ENCODE measurements at regions not wholly inside any gene's neighbourhood (a gene's known extent, or its start where the extent isn't known, plus 50 kb on each side); places are given as distances from the start of the nearest gene placed in this dataset.

GRCh38 chr18:47461977-47462376, 210.5 kb upstream of the SKOR2 start:
- Histone ChIP-seq H3K27ac (ENCODE audit: low read depth, low read length) (no peak overlapping the region), H3K9me3 (ENCODE audit: insufficient read depth, low read length) (no peaks in the 10 kb centered on the region), H3K4me2 (ENCODE audit: low read depth, low read length, poor library complexity, severe bottlenecking) (no peak overlapping the region), H4K20me1 (ENCODE audit: low read depth, low read length) (no peaks in the 10 kb centered on the region), H3F3A (ENCODE audit: insufficient read depth) (no peaks in the 10 kb centered on the region), H3K9ac (ENCODE audit: low read length) (no peak overlapping the region), H3K27me3 (ENCODE audit: low read length) (no peaks in the 10 kb centered on the region), H2AFZ (ENCODE audit: low read depth, low read length, severe bottlenecking) (no peak overlapping the region), H3K4me3 (ENCODE audit: insufficient read depth, low read length, poor library complexity, severe bottlenecking) (no peak overlapping the region), H3K79me2 (ENCODE audit: insufficient read depth, low read length) (no peaks in the 10 kb centered on the region), H3K36me3 (ENCODE audit: low read length) (no peaks in the 10 kb centered on the region), H3K9me2 (replicated peaks; ENCODE audit: insufficient read depth, low read length) (no peaks in the 10 kb centered on the region)
- TF ChIP-seq CTCF (IDR thresholded peaks at IDR 0.05; ENCODE audit: insufficient read depth, low read length, poor library complexity, severe bottlenecking): no peak
- no peak for TF ChIP-seq EZH2phosphoT487 (conservative IDR thresholded peaks at IDR 0.05; ENCODE audit: low read length)

- no peak overlapping the region for H3K9ac ChIP-seq (ENCODE audit: low read length)
- no peaks in the 10 kb centered on the region for H3K36me3 ChIP-seq (ENCODE audit: low read length)
- H3K4me2 ChIP-seq (ENCODE audit: low read depth, low read length, poor library complexity, severe bottlenecking): no peak overlapping the region
- H3F3A ChIP-seq (ENCODE audit: insufficient read depth): no peaks in the 10 kb centered on the region
- H3K9me3 ChIP-seq (ENCODE audit: insufficient read depth, low read length): no peaks in the 10 kb centered on the region
- no peaks in the 10 kb centered on the region for H3K9me2 ChIP-seq (replicated peaks; ENCODE audit: insufficient read depth, low read length)
- H2AFZ ChIP-seq (ENCODE audit: low read depth, low read length, severe bottlenecking): no peak overlapping the region
- no peaks in the 10 kb centered on the region for H3K27me3 ChIP-seq (ENCODE audit: low read length)
- no peaks in the 10 kb centered on the region for H3K79me2 ChIP-seq (ENCODE audit: insufficient read depth, low read length)
- TF ChIP-seq CTCF (IDR thresholded peaks at IDR 0.05; ENCODE audit: insufficient read depth, low read length, poor library complexity, severe bottlenecking): no peak
- no peak for TF ChIP-seq EZH2phosphoT487 (conservative IDR thresholded peaks at IDR 0.05; ENCODE audit: low read length)
- H3K27ac ChIP-seq (ENCODE audit: low read depth, low read length): no peak overlapping the region
- H4K20me1 ChIP-seq (ENCODE audit: low read depth, low read length): no peaks in the 10 kb centered on the region
- no peak overlapping the region for H3K4me3 ChIP-seq (ENCODE audit: insufficient read depth, low read length, poor library complexity, severe bottlenecking)
Measured at GRCh38 chr18:47461406-47461948, 210.0 kb upstream of the SKOR2 start.

- no peaks in the 10 kb centered on the region for H3K79me2 ChIP-seq (ENCODE audit: insufficient read depth, low read length)
Measured at GRCh38 chr18:47458483-47458882, 207.0 kb upstream of the SKOR2 start.

More at GRCh38 chr18:47458483-47458882, 207.0 kb upstream of the SKOR2 start:
- H3K9ac ChIP-seq (ENCODE audit: low read length): no peak overlapping the region
- no peaks in the 10 kb centered on the region for H3K9me2 ChIP-seq (replicated peaks; ENCODE audit: insufficient read depth, low read length)
- TF ChIP-seq CTCF (IDR thresholded peaks at IDR 0.05; ENCODE audit: insufficient read depth, low read length, poor library complexity, severe bottlenecking): no peak
- H3K36me3 ChIP-seq (ENCODE audit: low read length): no peaks in the 10 kb centered on the region
- 0 out of 2 replicates have a peak, but pooled peaks cover under 1% of the 10 kb centered on the region for H3K27me3 ChIP-seq (ENCODE audit: low read length)
- H2AFZ ChIP-seq (ENCODE audit: low read depth, low read length, severe bottlenecking): no peak overlapping the region
- no peak overlapping the region for H3K4me3 ChIP-seq (ENCODE audit: insufficient read depth, low read length, poor library complexity, severe bottlenecking)
- H3K9me3 ChIP-seq (ENCODE audit: insufficient read depth, low read length): no peaks in the 10 kb centered on the region
- no peaks in the 10 kb centered on the region for H4K20me1 ChIP-seq (ENCODE audit: low read depth, low read length)
- no peaks in the 10 kb centered on the region for H3F3A ChIP-seq (ENCODE audit: insufficient read depth)
- no peak overlapping the region for H3K27ac ChIP-seq (ENCODE audit: low read depth, low read length)
- H3K4me2 ChIP-seq (ENCODE audit: low read depth, low read length, poor library complexity, severe bottlenecking): no peak overlapping the region
